DND-41 (cell line): ENCODE measurements at regions not wholly inside any gene's neighbourhood (a gene's known extent, or its start where the extent isn't known, plus 50 kb on each side); places are given as distances from the start of the nearest gene placed in this dataset.

Experiments
- CTCF ChIP-seq: IDR thresholded peaks from 2 replicates; pipeline ENCODE4 v1.5.1; 2012; ENCODE audit warnings: borderline replicate concordance, low read length, moderate library complexity, mild to moderate bottlenecking; ENCODE audit not compliant: poor library complexity, severe bottlenecking; ENCODE audit errors: extremely low read depth
- EZH2 ChIP-seq: IDR thresholded peaks from 3 replicates; pipeline ENCODE4 v1.6.1; 2012; ENCODE audit warnings: borderline replicate concordance, low read depth, mild to moderate bottlenecking, moderate library complexity, low read length, inconsistent platforms; ENCODE audit not compliant: severe bottlenecking

- TF ChIP-seq CTCF (no peak), EZH2 (no peak)
These were observed 150.6 kb downstream of the MYCN start for GRCh38 chr2:16090650-16091575.
